GM12878 (cell line): ENCODE measurements at regions not wholly inside any gene's neighbourhood (a gene's known extent, or its start where the extent isn't known, plus 50 kb on each side); places are given as distances from the start of the nearest gene placed in this dataset.

Experiments used
- ATAC-seq: fragments of 200-7000 bp; cut with Tn5 transposase; 3 replicates; pipeline ENCODE4 v1.9.1; 2020; ENCODE audit warnings: mild to moderate bottlenecking, moderate library complexity
- BruUV-seq: library from RNA; stranded (reverse); fragments of 400-500 nt; replicated peaks from 2 replicates; lab custom pipeline; 2021; lab: Mats Ljungman, UMichigan
- CTCF ChIA-PET: fragments of 300-600 bp; sonication (Branson Sonifier 250); formaldehyde crosslinking; extraction: SDS; loops from one replicate; lab custom pipeline; 2021; ENCODE audit warnings: inconsistent platforms; lab: Yijun Ruan, JAX
- POLR2A ChIA-PET: fragments of 350-600 bp; formaldehyde crosslinking; extraction: SDS; loops from one replicate; lab custom pipeline; 2021; ENCODE audit warnings: inconsistent platforms; lab: Charles Lee
- RAD21 ChIA-PET: fragments of 300-600 bp; sonication (Branson Sonifier 250); formaldehyde crosslinking; loops from one replicate; lab custom pipeline; 2023; ENCODE audit warnings: antibody characterized with exemption; ENCODE audit not compliant: unreplicated experiment; lab: Charles Lee
- SMC1A ChIA-PET: fragments of 300-600 bp; sonication (Branson Sonifier 250); formaldehyde crosslinking; loops from one replicate; lab custom pipeline; 2023; ENCODE audit not compliant: unreplicated experiment, uncharacterized antibody; lab: Charles Lee
- DNase-seq: peaks from one replicate; pipeline ENCODE4 v3.0.0-alpha.2; 2011; ENCODE audit warnings: low read depth, low spot score
- FAIRE-seq: peaks from 3 replicates; lab custom pipeline; 2011; peaks lifted over from hg19 to GRCh38; lab: Jason Lieb, UNC
- H2AFZ ChIP-seq: 2 replicates; pipeline ENCODE4 v1.6.0; 2011; ENCODE audit warnings: low read depth, low read length, control low read depth; ENCODE audit not compliant: control insufficient read depth
- H3K27ac ChIP-seq: 2 replicates; pipeline ENCODE4 v1.5.1; 2011; ENCODE audit warnings: control low read depth; ENCODE audit not compliant: control insufficient read depth, insufficient read depth
- H3K27me3 ChIP-seq, 2 experiments: replicated peaks in 1 of 2; 2 replicates each; pipeline versions ENCODE4 v1.6.0 to v1.6.1; 2011; ENCODE audit warnings: low read length in 1 of 2; ENCODE audit not compliant: control insufficient read depth in 2 of 2, insufficient read depth in 2 of 2
- H3K36me3 ChIP-seq, 2 experiments: 2 replicates each; pipeline ENCODE4 v1.5.1; 2011; ENCODE audit warnings: low read length in 1 of 2; ENCODE audit not compliant: control insufficient read depth in 2 of 2, insufficient read depth in 2 of 2
- H3K4me1 ChIP-seq: 2 replicates; pipeline ENCODE4 v1.6.1; 2011; ENCODE audit warnings: mild to moderate bottlenecking, low read length, moderate library complexity, mixed read lengths; ENCODE audit not compliant: control insufficient read depth, insufficient read depth
- H3K4me2 ChIP-seq: 2 replicates; pipeline ENCODE4 v1.6.0; 2011; ENCODE audit warnings: control low read depth; ENCODE audit not compliant: control insufficient read depth, insufficient read depth
- H3K4me3 ChIP-seq: fragments of 200-600 bp; sonication (generic); 2 replicates; pipeline ENCODE4 v1.5.1; 2016
- H3K79me2 ChIP-seq: 2 replicates; pipeline ENCODE4 v1.6.0; 2011; ENCODE audit warnings: low read length; ENCODE audit not compliant: control insufficient read depth, insufficient read depth
- H3K9ac ChIP-seq: 2 replicates; pipeline ENCODE4 v1.8.0; 2011; ENCODE audit warnings: low read length, control low read depth, mixed read lengths; ENCODE audit not compliant: control insufficient read depth, insufficient read depth
- H3K9me3 ChIP-seq: replicated peaks from 3 replicates; pipeline ENCODE4 v1.5.1; 2011; ENCODE audit warnings: mild to moderate bottlenecking, low read length; ENCODE audit not compliant: control insufficient read depth, insufficient read depth
- H4K20me1 ChIP-seq: 2 replicates; pipeline ENCODE4 v1.6.0; 2011; ENCODE audit not compliant: control insufficient read depth, insufficient read depth
- BCL11A ChIP-seq: IDR thresholded peaks from 2 replicates; pipeline ENCODE4 v1.6.1; 2011; ENCODE audit warnings: low read depth, low read length
- CHD2 ChIP-seq: IDR thresholded peaks from 2 replicates; pipeline ENCODE4 v1.6.1; 2011; ENCODE audit warnings: low read depth, low read length, improper control_type of control experiment, borderline replicate concordance
- HDAC6 ChIP-seq: fragments of 200-600 bp; sonication (generic); IDR thresholded peaks from one replicate; pipeline ENCODE4 v1.8.0; 2017; ENCODE audit warnings: antibody characterized with exemption; ENCODE audit not compliant: unreplicated experiment
- HSF1 ChIP-seq: fragments of 150-350 bp; IDR thresholded peaks from 2 replicates; pipeline ENCODE4 v1.6.1; 2014; ENCODE audit warnings: mild to moderate bottlenecking, low read depth, low read length
- NFXL1 ChIP-seq: fragments of 450-650 bp; IDR thresholded peaks from 2 replicates; pipeline ENCODE4 v1.6.1; 2017; ENCODE audit warnings: antibody characterized with exemption, mild to moderate bottlenecking, borderline replicate concordance
- SMC3 ChIP-seq: IDR thresholded peaks from 2 replicates; pipeline ENCODE4 v1.6.1; 2011; ENCODE audit warnings: low read length, improper control_type of control experiment, borderline replicate concordance
- ZSCAN29 ChIP-seq: fragments of 450-650 bp; IDR thresholded peaks from 2 replicates; pipeline ENCODE4 v1.6.1; 2017; ENCODE audit warnings: mild to moderate bottlenecking, moderate library complexity
- WGBS: methylation state at CpG from one replicate; pipeline ENCODE4 v1.1.6; 2016; ENCODE audit warnings: low lambda C conversion rate; ENCODE audit not compliant: insufficient replicate concordance, insufficient coverage; ENCODE audit errors: missing lambda C conversion rate; 5-methylcytosine and 5-hydroxymethylcytosine counted together
- in situ Hi-C: fragments of 300-500 bp; cut with MboI; formaldehyde crosslinking; loops from 9 replicates; pipeline ENCODE4 v1.14.3; 2018; ENCODE audit warnings: mixed read lengths
- intact Hi-C: fragments of 100-400 bp; cut with micrococcal nuclease; formaldehyde crosslinking; loops from one replicate; pipeline ENCODE4 v1.14.2; 2022; ENCODE audit not compliant: unreplicated experiment
- TF ChIP-seq, protein P1 (sequence below), 3 experiments: IDR thresholded peaks in 2 of 3; conservative IDR thresholded peaks in 1 of 3; 2 replicates each; pipeline ENCODE4 v1.5.1; 2011; ENCODE audit warnings: low read depth in 3 of 3, low read length in 3 of 3, mild to moderate bottlenecking in 3 of 3, control low read depth in 2 of 3, moderate library complexity in 2 of 3, inconsistent platforms in 1 of 3, mixed read lengths in 1 of 3; ENCODE audit not compliant: control insufficient read depth in 2 of 3, insufficient read depth in 1 of 3; ENCODE audit errors: extremely low read depth in 1 of 3

- DNase-seq, result no peak
- POLR2A ChIA-PET, result no interaction called here
- no peaks in the 10 kb centered on the region for H3K79me2 ChIP-seq
- CTCF ChIA-PET, result no interaction called here
- no peaks in the 10 kb centered on the region for H3K4me1 ChIP-seq
- no peaks in the 10 kb centered on the region for H3K27me3 ChIP-seq
- H3K36me3 ChIP-seq, result no peaks in the 10 kb centered on the region
- BruUV-seq, result no TSS peak
- RAD21 ChIA-PET, result interaction anchor here (0.7 kb wide), 1 partner anchor 220 kb away, joined by 3 read pairs; no protein-coding TSS in a partner anchor
- no peak for FAIRE-seq
- no peak overlapping the region for H3K27ac ChIP-seq
- TF ChIP-seq, protein P1, sequence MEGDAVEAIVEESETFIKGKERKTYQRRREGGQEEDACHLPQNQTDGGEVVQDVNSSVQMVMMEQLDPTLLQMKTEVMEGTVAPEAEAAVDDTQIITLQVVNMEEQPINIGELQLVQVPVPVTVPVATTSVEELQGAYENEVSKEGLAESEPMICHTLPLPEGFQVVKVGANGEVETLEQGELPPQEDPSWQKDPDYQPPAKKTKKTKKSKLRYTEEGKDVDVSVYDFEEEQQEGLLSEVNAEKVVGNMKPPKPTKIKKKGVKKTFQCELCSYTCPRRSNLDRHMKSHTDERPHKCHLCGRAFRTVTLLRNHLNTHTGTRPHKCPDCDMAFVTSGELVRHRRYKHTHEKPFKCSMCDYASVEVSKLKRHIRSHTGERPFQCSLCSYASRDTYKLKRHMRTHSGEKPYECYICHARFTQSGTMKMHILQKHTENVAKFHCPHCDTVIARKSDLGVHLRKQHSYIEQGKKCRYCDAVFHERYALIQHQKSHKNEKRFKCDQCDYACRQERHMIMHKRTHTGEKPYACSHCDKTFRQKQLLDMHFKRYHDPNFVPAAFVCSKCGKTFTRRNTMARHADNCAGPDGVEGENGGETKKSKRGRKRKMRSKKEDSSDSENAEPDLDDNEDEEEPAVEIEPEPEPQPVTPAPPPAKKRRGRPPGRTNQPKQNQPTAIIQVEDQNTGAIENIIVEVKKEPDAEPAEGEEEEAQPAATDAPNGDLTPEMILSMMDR (IDR thresholded peaks at IDR 0.05 in 2 of 3, conservative IDR thresholded peaks at IDR 0.05 in 1 of 3; ENCODE audit: control insufficient read depth in 2 of 3, extremely low read depth in 1 of 3, insufficient read depth in 1 of 3, low read depth in 3 of 3, low read length in 3 of 3), result no peak
- TF ChIP-seq SMC3, result no peak
- TF ChIP-seq BCL11A, result no peak
- no peak for TF ChIP-seq NFXL1
- TF ChIP-seq HDAC6, result no peak
- TF ChIP-seq ZSCAN29, result no peak
- no peak for TF ChIP-seq HSF1
- no peak for TF ChIP-seq CHD2
- ATAC-seq, result no peak
- intact Hi-C loops (no loop called here), in situ Hi-C loops (no loop called here)
- no peaks in the 10 kb centered on the region for H4K20me1 ChIP-seq
- no peak overlapping the region for H3K4me3 ChIP-seq
- no peak overlapping the region for H2AFZ ChIP-seq
- SMC1A ChIA-PET, result no interaction called here
- no peak overlapping the region for H3K9ac ChIP-seq
- no peak overlapping the region for H3K4me2 ChIP-seq
- H3K9me3 ChIP-seq, result no peaks in the 10 kb centered on the region; the same call in 2 of the 3 replicates
- WGBS, result 3% methylated on average over 2 of the region's 2 CpGs
Measured at GRCh38 chr2:128921751-128922150, 603.1 kb upstream of the HS6ST1 start.
